HL-60/S4 treated with retinoic acid at 250 ng/mL for 4 days and 3 days (cell line): ENCODE measurements at regions not wholly inside any gene's neighbourhood (a gene's known extent, or its start where the extent isn't known, plus 50 kb on each side); places are given as distances from the start of the nearest gene placed in this dataset.

Source experiments
- in situ Hi-C: fragments of 300-500 bp; cut with MboI; formaldehyde crosslinking; loops from 2 replicates; pipeline ENCODE4 v1.7.0; 2022; ENCODE audit warnings: low sequenced_read_pairs

DNA sequence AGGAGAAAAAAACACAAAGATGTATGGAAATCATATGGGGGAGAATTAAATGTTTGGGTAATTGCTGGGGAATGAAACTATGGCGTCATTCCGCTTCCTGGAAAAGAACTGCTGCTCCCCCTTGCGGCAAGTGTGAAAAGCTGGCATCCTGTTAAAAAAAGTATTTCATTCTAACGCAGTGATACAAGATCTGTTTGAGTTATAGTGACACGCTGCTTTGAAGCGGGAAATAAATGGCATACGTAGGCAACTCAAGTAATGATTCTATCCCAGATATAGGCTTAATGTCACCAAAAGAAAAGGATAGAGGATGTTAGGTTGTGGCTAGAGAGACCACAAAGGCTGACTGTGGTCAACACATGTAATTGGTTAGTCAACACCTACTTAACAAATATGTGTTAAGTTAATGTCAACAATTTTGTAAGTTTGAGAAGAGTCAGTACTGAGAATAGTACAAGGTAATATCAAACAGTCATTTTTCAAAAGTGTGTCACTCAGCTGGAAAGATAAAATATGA, 70.2 kb upstream of the ALDH1A1 start:
- in situ Hi-C loops: no loop called here

DNA sequence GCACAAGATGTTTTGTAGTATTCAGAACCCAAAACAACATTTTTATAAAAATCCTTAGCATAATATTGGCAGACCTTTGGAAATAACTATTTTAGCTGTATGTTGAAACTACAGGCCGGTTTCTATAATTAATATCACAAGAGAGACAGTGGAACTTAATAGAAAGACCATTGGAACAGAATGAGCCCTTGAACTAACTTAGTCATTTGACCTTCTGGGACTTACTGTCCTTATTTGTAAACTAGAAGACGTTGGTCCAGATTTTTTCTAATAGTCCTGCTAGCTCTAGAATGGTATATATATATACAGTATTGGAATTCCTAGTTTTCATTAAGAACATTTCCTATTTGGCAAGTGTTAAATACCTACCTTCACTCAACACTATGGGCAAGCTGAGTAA, 69.5 kb upstream of the ALDH1A1 start:
- in situ Hi-C loops: no loop called here

DNA sequence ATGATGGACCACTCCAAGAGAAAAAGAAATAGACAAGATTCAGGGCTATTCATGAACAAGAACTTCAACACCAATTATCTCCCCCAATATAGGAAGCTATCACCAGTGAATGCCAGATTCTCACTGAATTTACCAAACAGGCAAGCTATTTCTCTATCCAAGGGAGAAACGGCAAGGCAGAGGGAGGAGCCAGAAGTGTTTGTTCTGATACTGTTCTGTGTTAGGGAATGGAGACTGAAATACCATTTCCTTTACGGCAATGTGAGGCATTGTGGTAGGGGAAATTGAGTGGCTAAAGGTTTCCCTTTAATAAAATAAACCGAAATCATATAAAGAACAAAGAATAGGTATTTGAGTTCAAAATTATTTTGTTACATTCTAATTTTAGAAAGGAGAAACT, 68.0 kb upstream of the ALDH1A1 start:
- in situ Hi-C loops: no loop called here

DNA sequence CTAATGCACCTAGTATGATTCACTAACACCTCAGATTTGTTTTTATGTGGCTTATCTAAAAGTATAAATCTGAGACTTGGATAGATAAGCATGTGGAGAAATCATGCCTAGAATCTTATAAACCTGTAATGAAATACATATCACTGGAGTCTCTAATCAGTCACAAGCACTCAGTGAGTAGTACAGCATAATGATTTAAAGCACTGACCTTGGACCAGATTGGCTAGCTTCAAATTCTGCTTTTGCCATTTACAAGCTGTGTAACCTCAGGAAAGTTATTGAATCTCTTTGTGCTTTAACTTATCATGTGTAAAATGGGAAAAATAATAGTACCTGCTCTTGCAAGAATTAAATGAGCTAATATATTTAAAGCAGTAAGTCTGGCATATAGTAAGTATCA, 61.2 kb upstream of the ALDH1A1 start:
- in situ Hi-C loops: no loop called here

DNA sequence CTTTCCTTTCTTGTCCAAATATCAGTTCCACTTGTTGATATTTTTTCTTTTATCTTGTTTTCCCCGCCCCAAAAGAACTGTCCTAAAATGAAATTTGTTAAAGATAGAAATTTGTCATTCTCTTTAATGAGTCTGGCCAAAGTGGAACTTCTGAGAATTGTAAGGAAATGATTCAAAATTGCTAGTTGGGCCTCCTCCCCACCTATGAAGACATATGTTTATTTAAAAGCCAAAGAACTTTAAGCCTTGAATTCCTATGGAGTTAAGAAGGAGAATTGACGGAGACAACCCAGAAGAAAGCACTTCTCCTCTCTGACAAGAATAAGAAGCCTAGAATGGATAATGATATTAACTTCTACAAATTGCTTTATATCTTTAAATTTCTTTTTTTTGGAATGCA, 59.1 kb upstream of the ALDH1A1 start:
- in situ Hi-C loops: no loop called here

DNA sequence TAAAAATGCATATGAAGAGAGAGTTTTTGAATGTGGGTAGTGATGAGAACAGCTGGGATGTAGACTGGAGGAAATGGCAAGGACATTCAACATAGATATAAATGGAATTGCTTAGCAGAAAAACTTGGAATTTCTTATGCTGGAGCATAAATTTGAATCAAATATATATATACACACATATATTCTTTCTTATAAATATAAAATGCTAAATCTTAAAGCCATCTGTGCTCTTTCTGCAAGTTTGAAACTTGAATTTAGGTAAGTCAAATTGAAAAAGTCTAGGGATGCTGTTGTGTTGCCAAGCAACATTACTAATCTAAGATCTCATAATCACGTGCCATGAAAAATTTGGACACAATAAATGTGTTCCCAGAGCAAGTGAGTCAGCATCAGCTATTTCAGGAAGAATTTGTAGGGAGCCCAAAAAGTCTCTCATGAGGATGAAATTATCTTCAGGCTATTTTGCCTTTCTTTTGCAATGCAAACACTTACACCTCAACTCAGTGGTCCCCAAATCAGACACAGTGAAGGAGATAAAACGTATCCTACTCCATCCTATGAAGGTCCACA, 58.4 kb upstream of the ALDH1A1 start:
- in situ Hi-C loops: no loop called here

DNA sequence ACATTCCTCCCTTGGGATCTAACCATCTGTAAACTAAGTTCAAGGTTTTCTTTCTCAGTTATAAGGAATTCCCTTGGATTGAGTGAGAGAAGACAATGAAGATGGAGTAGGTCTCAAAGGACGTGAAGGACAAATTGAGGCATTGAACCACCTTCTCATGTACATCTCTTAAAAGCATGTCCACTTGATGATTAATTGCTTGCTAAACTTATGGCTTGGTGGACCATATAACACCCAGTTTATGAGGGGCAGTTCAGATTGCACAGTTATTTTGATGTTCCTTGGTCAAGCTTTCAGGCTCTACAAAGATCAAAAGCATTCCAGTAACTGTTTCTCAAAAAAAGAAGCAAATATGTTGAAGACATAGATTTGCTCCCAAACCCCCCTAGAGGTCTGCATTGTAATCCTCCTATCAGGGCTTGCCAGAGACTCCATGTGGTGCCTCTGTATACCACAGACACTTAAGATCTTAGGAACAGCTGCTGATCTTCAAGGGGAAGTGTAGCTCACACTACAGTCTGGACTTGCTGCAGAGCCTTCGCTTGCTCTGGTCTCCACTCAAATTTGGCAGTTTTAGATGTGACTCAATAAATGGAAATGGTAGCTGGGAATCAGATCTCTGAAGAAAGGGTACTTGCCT, 56.9 kb upstream of the ALDH1A1 start:
- in situ Hi-C loops: no loop called here

DNA sequence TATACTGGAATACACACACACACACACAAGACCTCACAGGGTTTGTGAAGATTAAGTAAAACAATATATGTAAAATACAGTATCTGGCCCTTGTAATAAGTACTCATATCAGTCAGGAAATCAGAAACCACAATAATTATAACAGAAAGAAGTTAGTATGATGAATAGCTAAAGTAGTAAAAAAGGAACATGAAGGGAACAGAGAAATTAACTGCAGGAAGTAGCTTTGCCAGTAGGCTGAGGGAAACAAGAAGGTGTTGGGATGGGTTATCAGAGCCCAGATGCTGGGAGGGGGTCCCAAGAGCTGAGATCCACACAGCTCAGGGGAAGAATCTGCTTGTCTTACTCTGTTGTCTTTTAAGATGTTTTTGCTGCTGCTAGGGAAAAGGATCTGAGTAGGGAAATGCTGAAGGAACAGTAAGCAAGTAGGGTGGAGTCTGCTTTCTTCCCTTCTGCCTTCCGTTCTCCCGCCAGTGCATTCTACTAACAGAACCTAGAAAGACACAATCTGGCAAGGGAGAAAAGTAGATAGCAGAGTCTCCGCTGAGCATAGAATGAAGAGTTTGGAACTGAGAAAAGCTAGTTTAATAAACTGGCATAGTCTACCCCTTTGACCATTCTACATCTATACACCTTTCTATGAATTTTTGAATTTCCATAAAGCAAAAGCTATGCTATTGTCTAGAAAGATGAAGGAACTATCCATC, 55.3 kb upstream of the ALDH1A1 start:
- in situ Hi-C loops: no loop called here

DNA sequence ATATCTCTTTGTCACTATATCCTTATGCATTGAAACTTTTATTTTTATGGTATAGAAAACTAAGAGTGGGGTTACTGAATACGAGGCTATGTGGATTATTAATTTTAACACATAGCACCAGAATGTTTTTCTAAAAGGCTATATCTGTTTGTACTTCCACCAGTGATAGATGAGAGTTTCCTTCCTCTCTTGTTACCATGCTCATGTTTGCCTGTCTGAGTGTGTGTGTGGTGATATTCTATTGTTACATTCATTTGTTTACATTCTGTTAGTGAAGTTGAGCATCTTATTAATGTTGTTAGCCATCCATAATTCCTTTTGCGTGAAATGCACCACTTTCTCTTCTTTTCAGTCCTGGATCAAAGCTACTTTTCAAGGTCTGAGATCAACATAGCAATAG, 54.1 kb upstream of the ALDH1A1 start:
- in situ Hi-C loops: no loop called here
